ENCODE measurements at regions not wholly inside any gene's neighbourhood (a gene's known extent, or its start where the extent isn't known, plus 50 kb on each side); places are given as distances from the start of the nearest gene placed in this dataset.

DNA sequence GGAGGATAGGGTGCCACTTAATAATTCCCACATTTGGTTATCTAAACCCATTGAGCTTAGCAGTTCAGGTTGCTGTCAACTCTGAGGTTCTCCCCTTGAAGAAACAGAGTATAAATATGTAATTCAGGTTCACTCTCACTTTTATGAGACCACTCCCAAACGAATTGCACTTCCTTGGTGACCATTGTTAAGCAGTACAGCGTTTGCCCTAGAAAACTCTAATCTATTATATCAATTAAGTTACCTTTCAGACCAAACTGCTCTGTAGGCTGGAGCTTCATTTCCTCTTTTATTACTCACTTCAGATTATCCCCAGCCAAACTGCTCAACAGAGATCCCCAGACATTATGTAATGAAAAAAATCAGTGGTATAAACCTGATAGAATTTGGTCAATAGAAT lies 1317.0 kb upstream of the ACO1 start:
- no peak overlapping the region for H2AFZ ChIP-seq (ENCODE audit: control insufficient read depth, low read length)
- no peak overlapping the region for H3K4me2 ChIP-seq (ENCODE audit: control insufficient read depth, extremely low read depth, insufficient read depth, low read depth, low read length)
- no peak overlapping the region for H3K27ac ChIP-seq (ENCODE audit: control insufficient read depth, insufficient read depth, low read length)
- H3K9me3 ChIP-seq (ENCODE audit: control insufficient read depth, low read depth, low read length) = no peaks in the 10 kb centered on the region
- FAIRE-seq (no peak), DNase-seq (ENCODE audit: low read depth, low spot score) (no peak)
- no peaks in the 10 kb centered on the region for H3K36me3 ChIP-seq (ENCODE audit: control insufficient read depth in 2 of 2, extremely low read depth in 1 of 2, insufficient read depth in 2 of 2, low read length in 2 of 2)
- no peaks in the 10 kb centered on the region for H3K4me1 ChIP-seq (ENCODE audit: control insufficient read depth, extremely low read depth, insufficient read depth, low read length)
- no peak overlapping the region for H3K9ac ChIP-seq (ENCODE audit: control insufficient read depth, extremely low read depth, insufficient read depth, low read length)
- dilution Hi-C loops (cut with MboI; ENCODE audit: extremely low pct_ligation_motif_present, low sequenced_read_pairs) = no loop called here
- H3K4me3 ChIP-seq (ENCODE audit: control insufficient read depth in 2 of 3, extremely low read depth in 1 of 3, insufficient read depth in 2 of 3, low read depth in 1 of 3, low read length in 3 of 3) = no peak overlapping the region
- H4K20me1 ChIP-seq (ENCODE audit: control insufficient read depth, extremely low read depth, insufficient read depth, low read length) = no peaks in the 10 kb centered on the region
- TF ChIP-seq, protein P1, sequence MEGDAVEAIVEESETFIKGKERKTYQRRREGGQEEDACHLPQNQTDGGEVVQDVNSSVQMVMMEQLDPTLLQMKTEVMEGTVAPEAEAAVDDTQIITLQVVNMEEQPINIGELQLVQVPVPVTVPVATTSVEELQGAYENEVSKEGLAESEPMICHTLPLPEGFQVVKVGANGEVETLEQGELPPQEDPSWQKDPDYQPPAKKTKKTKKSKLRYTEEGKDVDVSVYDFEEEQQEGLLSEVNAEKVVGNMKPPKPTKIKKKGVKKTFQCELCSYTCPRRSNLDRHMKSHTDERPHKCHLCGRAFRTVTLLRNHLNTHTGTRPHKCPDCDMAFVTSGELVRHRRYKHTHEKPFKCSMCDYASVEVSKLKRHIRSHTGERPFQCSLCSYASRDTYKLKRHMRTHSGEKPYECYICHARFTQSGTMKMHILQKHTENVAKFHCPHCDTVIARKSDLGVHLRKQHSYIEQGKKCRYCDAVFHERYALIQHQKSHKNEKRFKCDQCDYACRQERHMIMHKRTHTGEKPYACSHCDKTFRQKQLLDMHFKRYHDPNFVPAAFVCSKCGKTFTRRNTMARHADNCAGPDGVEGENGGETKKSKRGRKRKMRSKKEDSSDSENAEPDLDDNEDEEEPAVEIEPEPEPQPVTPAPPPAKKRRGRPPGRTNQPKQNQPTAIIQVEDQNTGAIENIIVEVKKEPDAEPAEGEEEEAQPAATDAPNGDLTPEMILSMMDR (optimal IDR thresholded peaks at IDR 0.05 in 1 of 3, IDR thresholded peaks at IDR 0.05 in 1 of 3, conservative IDR thresholded peaks at IDR 0.05 in 1 of 3; ENCODE audit: extremely low read depth in 1 of 3, insufficient read depth in 2 of 3, low read length in 3 of 3) = no peak
- TF ChIP-seq EZH2 (IDR thresholded peaks at IDR 0.05; ENCODE audit: low read length) = no peak
- H3K27me3 ChIP-seq (ENCODE audit: control insufficient read depth, extremely low read depth, insufficient read depth, low read length) = no peaks in the 10 kb centered on the region
- no peaks in the 10 kb centered on the region for H3K79me2 ChIP-seq (ENCODE audit: control insufficient read depth, insufficient read depth, low read length)
- H3K9me1 ChIP-seq (ENCODE audit: control insufficient read depth, extremely low read depth, insufficient read depth, low read length) = no peaks in the 10 kb centered on the region

GRCh38 chr9:31071606-31072286 lies 1312.7 kb upstream of the ACO1 start:
- Histone ChIP-seq H3K36me3 (ENCODE audit: control insufficient read depth in 2 of 2, extremely low read depth in 1 of 2, insufficient read depth in 2 of 2, low read length in 2 of 2) (no peaks in the 10 kb centered on the region), H3K27me3 (ENCODE audit: control insufficient read depth, extremely low read depth, insufficient read depth, low read length) (no peaks in the 10 kb centered on the region), H3K4me3 (ENCODE audit: control insufficient read depth in 2 of 3, extremely low read depth in 1 of 3, insufficient read depth in 2 of 3, low read depth in 1 of 3, low read length in 3 of 3) (no peak overlapping the region), H3K4me1 (ENCODE audit: control insufficient read depth, extremely low read depth, insufficient read depth, low read length) (no peaks in the 10 kb centered on the region), H3K27ac (ENCODE audit: control insufficient read depth, insufficient read depth, low read length) (no peak overlapping the region), H3K4me2 (ENCODE audit: control insufficient read depth, extremely low read depth, insufficient read depth, low read depth, low read length) (no peak overlapping the region), H3K9me3 (ENCODE audit: control insufficient read depth, low read depth, low read length) (no peaks in the 10 kb centered on the region), H4K20me1 (ENCODE audit: control insufficient read depth, extremely low read depth, insufficient read depth, low read length) (no peaks in the 10 kb centered on the region), H3K79me2 (ENCODE audit: control insufficient read depth, insufficient read depth, low read length) (no peaks in the 10 kb centered on the region), H3K9ac (ENCODE audit: control insufficient read depth, extremely low read depth, insufficient read depth, low read length) (no peak overlapping the region), H3K9me1 (ENCODE audit: control insufficient read depth, extremely low read depth, insufficient read depth, low read length) (no peaks in the 10 kb centered on the region), H2AFZ (ENCODE audit: control insufficient read depth, low read length) (no peak overlapping the region)
- TF ChIP-seq, protein P1 (optimal IDR thresholded peaks at IDR 0.05 in 1 of 3, IDR thresholded peaks at IDR 0.05 in 1 of 3, conservative IDR thresholded peaks at IDR 0.05 in 1 of 3; ENCODE audit: extremely low read depth in 1 of 3, insufficient read depth in 2 of 3, low read length in 3 of 3) = no peak
- no peak for TF ChIP-seq EZH2 (IDR thresholded peaks at IDR 0.05; ENCODE audit: low read length)
- FAIRE-seq (no peak), DNase-seq (ENCODE audit: low read depth, low spot score) (no peak)
- dilution Hi-C loops (cut with MboI; ENCODE audit: extremely low pct_ligation_motif_present, low sequenced_read_pairs) = no loop called here

Measured in keratinocyte (primary cell).